H9 (cell line): ENCODE measurements at regions not wholly inside any gene's neighbourhood (a gene's known extent, or its start where the extent isn't known, plus 50 kb on each side); places are given as distances from the start of the nearest gene placed in this dataset.

Experiments
- DNase-seq: peaks from one replicate; pipeline ENCODE4 v3.0.0-alpha.2; 2017
- H2AFZ ChIP-seq: one replicate; pipeline ENCODE4 v1.6.1; 2013; ENCODE audit warnings: mild to moderate bottlenecking, low read length, control low read depth, moderate library complexity
- H2AK5ac ChIP-seq: 2 replicates; pipeline ENCODE4 v1.6.1; 2013; ENCODE audit warnings: low read length, control low read depth, mixed read lengths; ENCODE audit not compliant: insufficient read length
- H2BK120ac ChIP-seq: one replicate; pipeline ENCODE4 v1.6.1; 2013; ENCODE audit warnings: low read depth, mild to moderate bottlenecking, low read length, control low read depth, inconsistent platforms; ENCODE audit not compliant: poor library complexity, severe bottlenecking
- H2BK12ac ChIP-seq: 2 replicates; pipeline ENCODE4 v1.6.1; 2013; ENCODE audit warnings: low read length, control low read depth, mixed read lengths, low read depth; ENCODE audit not compliant: insufficient read length
- H2BK15ac ChIP-seq: 2 replicates; pipeline ENCODE4 v1.6.1; 2013; ENCODE audit warnings: low read depth, low read length, control low read depth
- H2BK20ac ChIP-seq: one replicate; pipeline ENCODE4 v1.6.1; 2013; ENCODE audit warnings: low read depth, mild to moderate bottlenecking, low read length, control low read depth, inconsistent platforms; ENCODE audit not compliant: poor library complexity, severe bottlenecking
- H2BK5ac ChIP-seq: 2 replicates; pipeline ENCODE4 v1.6.1; 2013; ENCODE audit warnings: low read length, control low read depth, mixed read lengths; ENCODE audit not compliant: insufficient read length
- H3K14ac ChIP-seq: 2 replicates; pipeline ENCODE4 v1.6.1; 2013; ENCODE audit warnings: low read length, control low read depth; ENCODE audit not compliant: insufficient read depth
- H3K18ac ChIP-seq: 2 replicates; pipeline ENCODE4 v1.6.1; 2013; ENCODE audit warnings: low read depth, mild to moderate bottlenecking, mixed read lengths, low read length, control low read depth; ENCODE audit not compliant: insufficient read length
- H3K23ac ChIP-seq: 2 replicates; pipeline ENCODE4 v1.6.1; 2013; ENCODE audit warnings: low read length, control low read depth, mixed read lengths, low read depth; ENCODE audit not compliant: insufficient read length
- H3K23me2 ChIP-seq: 2 replicates; pipeline ENCODE4 v1.6.1; 2013; ENCODE audit warnings: low read depth, mild to moderate bottlenecking, mixed read lengths, low read length, control low read depth; ENCODE audit not compliant: insufficient read length, poor library complexity, severe bottlenecking
- H3K27ac ChIP-seq: 2 replicates; pipeline ENCODE4 v1.5.1; 2013; ENCODE audit warnings: low read length, control low read depth, mixed read lengths, low read depth; ENCODE audit not compliant: insufficient read length
- H3K27me3 ChIP-seq: 2 replicates; pipeline ENCODE4 v1.6.1; 2013; ENCODE audit warnings: low read length, control low read depth, inconsistent platforms; ENCODE audit not compliant: insufficient read depth
- H3K4ac ChIP-seq: 2 replicates; pipeline ENCODE4 v1.6.1; 2013; ENCODE audit warnings: low read depth, mild to moderate bottlenecking, control low read depth, inconsistent platforms, low read length, moderate library complexity
- H3K4me1 ChIP-seq: 2 replicates; pipeline ENCODE4 v1.6.1; 2013; ENCODE audit warnings: low read length, control low read depth, inconsistent platforms; ENCODE audit not compliant: insufficient read depth
- H3K4me2 ChIP-seq: 2 replicates; pipeline ENCODE4 v1.6.1; 2013; ENCODE audit warnings: low read length, control low read depth, mixed read lengths; ENCODE audit not compliant: insufficient read length, insufficient read depth
- H3K56ac ChIP-seq: 2 replicates; pipeline ENCODE4 v1.6.1; 2013; ENCODE audit warnings: low read depth, mild to moderate bottlenecking, mixed read lengths, low read length, control low read depth; ENCODE audit not compliant: insufficient read length
- H3K79me1 ChIP-seq: 2 replicates; pipeline ENCODE4 v1.6.1; 2013; ENCODE audit warnings: low read depth, mild to moderate bottlenecking, moderate library complexity, low read length, control low read depth, inconsistent platforms; ENCODE audit not compliant: insufficient read depth, poor library complexity, severe bottlenecking
- H3K79me2 ChIP-seq: 2 replicates; pipeline ENCODE4 v1.6.1; 2013; ENCODE audit warnings: low read length, control low read depth, inconsistent platforms; ENCODE audit not compliant: insufficient read depth
- H3K9ac ChIP-seq: 2 replicates; pipeline ENCODE4 v1.6.1; 2013; ENCODE audit warnings: low read length, control low read depth, mixed read lengths; ENCODE audit not compliant: insufficient read length; ENCODE audit errors: extremely low read depth
- H3K9me3 ChIP-seq: one replicate; pipeline ENCODE4 v1.6.1; 2013; ENCODE audit warnings: low read depth, low read length, inconsistent platforms; ENCODE audit not compliant: control insufficient read depth
- H3T11ph ChIP-seq: one replicate; pipeline ENCODE4 v1.6.1; 2013; ENCODE audit warnings: mild to moderate bottlenecking, low read length, control low read depth, inconsistent platforms
- H4K20me1 ChIP-seq: one replicate; pipeline ENCODE4 v1.6.1; 2013; ENCODE audit not compliant: control insufficient read depth, insufficient read length, insufficient read depth
- H4K5ac ChIP-seq: 2 replicates; pipeline ENCODE4 v1.6.1; 2013; ENCODE audit warnings: low read depth, mild to moderate bottlenecking, mixed read lengths, low read length, control low read depth; ENCODE audit not compliant: insufficient read length
- H4K8ac ChIP-seq: replicated peaks from 2 replicates; pipeline ENCODE4 v1.6.1; 2013; ENCODE audit warnings: low read length, control low read depth, mixed read lengths, low read depth; ENCODE audit not compliant: insufficient read length
- H4K91ac ChIP-seq: 2 replicates; pipeline ENCODE4 v1.6.1; 2013; ENCODE audit warnings: low read depth, mild to moderate bottlenecking, moderate library complexity, mixed read lengths, low read length, control low read depth; ENCODE audit not compliant: insufficient read length
- H3K27ac Mint-ChIP-seq, 3 experiments: 2 replicates in 2 of 3; 3 replicates in 1 of 3; pipeline ENCODE4 v1.8.0; 2020 to 2021; ENCODE audit warnings: mixed read lengths in 3 of 3, mild to moderate bottlenecking in 1 of 3, moderate library complexity in 1 of 3
- H3K27me3 Mint-ChIP-seq: 2 replicates; pipeline ENCODE4 v1.8.0; 2021; ENCODE audit warnings: low read depth, mild to moderate bottlenecking, moderate library complexity, mixed read lengths
- H3K36me3 Mint-ChIP-seq, 3 experiments: 2 replicates in 2 of 3; 3 replicates in 1 of 3; pipeline ENCODE4 v1.8.0; 2020 to 2021; ENCODE audit warnings: low read depth in 3 of 3, mixed read lengths in 3 of 3; ENCODE audit not compliant: insufficient read depth in 1 of 3
- H3K4me1 Mint-ChIP-seq, 2 experiments: 2 replicates each; pipeline ENCODE4 v1.8.0; 2020; ENCODE audit warnings: mixed read lengths in 2 of 2
- H3K4me3 Mint-ChIP-seq, 2 experiments: 2 replicates in 1 of 2; 3 replicates in 1 of 2; pipeline ENCODE4 v1.8.0; 2020 to 2021; ENCODE audit warnings: mild to moderate bottlenecking in 2 of 2, mixed read lengths in 2 of 2, moderate library complexity in 1 of 2
- H3K9me3 Mint-ChIP-seq, 2 experiments: 2 replicates in 1 of 2; 3 replicates in 1 of 2; pipeline ENCODE4 v1.8.0; 2020; ENCODE audit warnings: mild to moderate bottlenecking in 2 of 2, mixed read lengths in 2 of 2, moderate library complexity in 1 of 2
- TF ChIP-seq, protein P1 (sequence below): fragments of 200-600 bp; sonication (generic); conservative IDR thresholded peaks from 3 replicates; pipeline ENCODE4 v1.8.0; 2021; ENCODE audit warnings: antibody characterized with exemption, mild to moderate bottlenecking

DNA sequence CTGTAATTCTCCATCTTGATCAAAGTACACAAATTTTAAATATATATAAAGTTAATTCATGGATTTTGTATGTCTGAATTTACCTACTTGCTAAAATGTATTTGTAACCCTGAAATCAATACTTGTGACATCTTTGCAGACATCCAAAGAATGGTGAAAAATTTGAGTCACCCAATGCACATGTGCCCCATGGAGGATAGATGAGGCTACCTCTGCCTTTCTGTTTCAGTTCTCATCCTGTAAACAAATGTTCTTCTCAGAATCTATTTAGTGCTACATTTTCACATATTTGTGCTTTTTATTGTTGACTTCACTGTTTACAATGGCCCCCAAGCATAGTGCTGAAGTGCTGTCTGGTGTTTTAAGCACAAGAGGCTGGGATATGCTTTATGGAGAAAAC lies 171.5 kb downstream of the LRATD1 start:
- no peak overlapping the region for H4K5ac ChIP-seq
- H3K9me3 ChIP-seq: no peaks in the 10 kb centered on the region
- no peak for DNase-seq
- no peaks in the 10 kb centered on the region for H3K23me2 ChIP-seq
- H3K4me2 ChIP-seq: no peak overlapping the region
- no peaks in the 10 kb centered on the region for H3K79me2 ChIP-seq
- H2BK20ac ChIP-seq: no peak overlapping the region
- H2AK5ac ChIP-seq: no peak overlapping the region
- H3K14ac ChIP-seq: no peak overlapping the region
- Mint-ChIP-seq H3K36me3 (peaks cover 0 to 7% (median 2%) of the 10 kb centered on the region in 3 experiments; a peak in 2 of 7 replicates), H3K4me1 (peaks cover under 1 to 1% of the 10 kb centered on the region in 2 experiments; a peak in 1 of 4 replicates), H3K27ac (no peak overlapping the region), H3K9me3 (peaks cover 0 to 7% of the 10 kb centered on the region in 2 experiments; a peak in 3 of 5 replicates), H3K27me3 (no peaks in the 10 kb centered on the region), H3K4me3 (no peak overlapping the region)
- no peak overlapping the region for H2BK12ac ChIP-seq
- H2BK120ac ChIP-seq: no peak overlapping the region
- H3K9ac ChIP-seq: no peak overlapping the region
- no peaks in the 10 kb centered on the region for H3K79me1 ChIP-seq
- no peaks in the 10 kb centered on the region for H4K20me1 ChIP-seq
- H3K27me3 ChIP-seq: no peaks in the 10 kb centered on the region
- H3K18ac ChIP-seq: no peak overlapping the region
- no peaks in the 10 kb centered on the region for H3K4me1 ChIP-seq
- H3T11ph ChIP-seq: no peak overlapping the region
- TF ChIP-seq, protein P1, sequence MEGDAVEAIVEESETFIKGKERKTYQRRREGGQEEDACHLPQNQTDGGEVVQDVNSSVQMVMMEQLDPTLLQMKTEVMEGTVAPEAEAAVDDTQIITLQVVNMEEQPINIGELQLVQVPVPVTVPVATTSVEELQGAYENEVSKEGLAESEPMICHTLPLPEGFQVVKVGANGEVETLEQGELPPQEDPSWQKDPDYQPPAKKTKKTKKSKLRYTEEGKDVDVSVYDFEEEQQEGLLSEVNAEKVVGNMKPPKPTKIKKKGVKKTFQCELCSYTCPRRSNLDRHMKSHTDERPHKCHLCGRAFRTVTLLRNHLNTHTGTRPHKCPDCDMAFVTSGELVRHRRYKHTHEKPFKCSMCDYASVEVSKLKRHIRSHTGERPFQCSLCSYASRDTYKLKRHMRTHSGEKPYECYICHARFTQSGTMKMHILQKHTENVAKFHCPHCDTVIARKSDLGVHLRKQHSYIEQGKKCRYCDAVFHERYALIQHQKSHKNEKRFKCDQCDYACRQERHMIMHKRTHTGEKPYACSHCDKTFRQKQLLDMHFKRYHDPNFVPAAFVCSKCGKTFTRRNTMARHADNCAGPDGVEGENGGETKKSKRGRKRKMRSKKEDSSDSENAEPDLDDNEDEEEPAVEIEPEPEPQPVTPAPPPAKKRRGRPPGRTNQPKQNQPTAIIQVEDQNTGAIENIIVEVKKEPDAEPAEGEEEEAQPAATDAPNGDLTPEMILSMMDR: no peak
- no peak overlapping the region for H3K4ac ChIP-seq
- H3K56ac ChIP-seq: no peak overlapping the region
- no peak overlapping the region for H3K27ac ChIP-seq
- no peak overlapping the region for H2BK15ac ChIP-seq
- H3K23ac ChIP-seq: no peak overlapping the region
- no peak overlapping the region for H2AFZ ChIP-seq
- no peak overlapping the region for H4K8ac ChIP-seq
- no peak overlapping the region for H4K91ac ChIP-seq
- no peak overlapping the region for H2BK5ac ChIP-seq
